ENCODE measurements at regions not wholly inside any gene's neighbourhood (a gene's known extent, or its start where the extent isn't known, plus 50 kb on each side); places are given as distances from the start of the nearest gene placed in this dataset.

GRCh38 chr3:151992326-151993041, 119.0 kb downstream of the SUCNR1 start:
- no peak for DNase-seq

GRCh38 chr3:151995091-151995490, 121.6 kb downstream of the SUCNR1 start:
- no peak for DNase-seq

GRCh38 chr3:151998744-151999143, 125.3 kb downstream of the SUCNR1 start:
- DNase-seq, result no peak

- DNase-seq, result no peak
Measured at GRCh38 chr3:151999936-152000335, 126.5 kb downstream of the SUCNR1 start.

GRCh38 chr3:152011812-152012735, 138.6 kb downstream of the SUCNR1 start:
- DNase-seq, result no peak

- no peak for DNase-seq
Measured at GRCh38 chr3:152019508-152019907, 146.1 kb downstream of the SUCNR1 start.

GRCh38 chr3:152021951-152022461, 148.6 kb downstream of the SUCNR1 start:
- no peak for DNase-seq

- no peak for DNase-seq
Measured at GRCh38 chr3:152026033-152026556, 152.7 kb downstream of the SUCNR1 start.

GRCh38 chr3:152030320-152030719, 156.9 kb downstream of the SUCNR1 start:
- DNase-seq, result no peak

- DNase-seq, result no peak
Measured at GRCh38 chr3:152031321-152031720, 157.9 kb downstream of the SUCNR1 start.

GRCh38 chr3:152037297-152037696, 163.9 kb downstream of the SUCNR1 start:
- DNase-seq, result no peak

- DNase-seq, result no peak
Measured at GRCh38 chr3:152037953-152038352, 164.5 kb downstream of the SUCNR1 start.

GRCh38 chr3:152038490-152038889, 165.0 kb downstream of the SUCNR1 start:
- no peak for DNase-seq

- no peak for DNase-seq
Measured at GRCh38 chr3:152039887-152040286, 166.4 kb downstream of the SUCNR1 start.

GRCh38 chr3:152040319-152040718, 166.9 kb downstream of the SUCNR1 start:
- DNase-seq, result no peak

- DNase-seq, result no peak
Measured at GRCh38 chr3:152043620-152044019, 170.2 kb downstream of the SUCNR1 start.

- no peak for DNase-seq
Measured at GRCh38 chr3:152046280-152046679, 172.8 kb downstream of the SUCNR1 start.

GRCh38 chr3:152047465-152047864, 174.0 kb downstream of the SUCNR1 start:
- DNase-seq, result no peak

- no peak for DNase-seq
Measured at GRCh38 chr3:152048831-152049230, 175.4 kb downstream of the SUCNR1 start.

GRCh38 chr3:152050903-152051302, 177.5 kb downstream of the SUCNR1 start:
- no peak for DNase-seq

- DNase-seq, result no peak
Measured at GRCh38 chr3:152051501-152052404, 178.3 kb downstream of the SUCNR1 start.

GRCh38 chr3:152053866-152054265, 180.4 kb downstream of the SUCNR1 start:
- no peak for DNase-seq

GRCh38 chr3:152054315-152054714, 180.9 kb downstream of the SUCNR1 start:
- no peak for DNase-seq

Data from stimulated activated naive CD4-positive, alpha-beta T cell (primary cell).